ENCODE measurements at regions not wholly inside any gene's neighbourhood (a gene's known extent, or its start where the extent isn't known, plus 50 kb on each side); places are given as distances from the start of the nearest gene placed in this dataset.

DNA sequence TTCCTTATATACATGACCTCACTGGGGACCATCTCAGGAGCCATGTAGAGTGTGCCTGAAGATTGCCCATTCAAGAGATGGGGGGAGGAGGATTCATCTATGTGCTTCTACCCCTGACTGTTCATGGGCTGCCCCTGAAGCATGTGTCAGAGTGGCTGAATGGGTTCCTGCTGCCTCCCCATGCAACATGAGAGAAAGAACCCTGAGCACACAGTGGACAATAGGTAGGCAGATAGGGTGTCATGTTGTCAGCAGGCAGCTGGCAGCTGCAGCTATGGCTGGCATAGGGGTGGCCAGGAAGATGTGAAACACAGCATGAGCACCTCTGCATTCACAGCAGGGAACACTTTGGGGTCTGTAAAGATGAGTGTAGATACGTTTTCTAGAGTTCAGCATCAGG lies 208.4 kb upstream of the CNR1 start:
- TF ChIP-seq, protein P1, sequence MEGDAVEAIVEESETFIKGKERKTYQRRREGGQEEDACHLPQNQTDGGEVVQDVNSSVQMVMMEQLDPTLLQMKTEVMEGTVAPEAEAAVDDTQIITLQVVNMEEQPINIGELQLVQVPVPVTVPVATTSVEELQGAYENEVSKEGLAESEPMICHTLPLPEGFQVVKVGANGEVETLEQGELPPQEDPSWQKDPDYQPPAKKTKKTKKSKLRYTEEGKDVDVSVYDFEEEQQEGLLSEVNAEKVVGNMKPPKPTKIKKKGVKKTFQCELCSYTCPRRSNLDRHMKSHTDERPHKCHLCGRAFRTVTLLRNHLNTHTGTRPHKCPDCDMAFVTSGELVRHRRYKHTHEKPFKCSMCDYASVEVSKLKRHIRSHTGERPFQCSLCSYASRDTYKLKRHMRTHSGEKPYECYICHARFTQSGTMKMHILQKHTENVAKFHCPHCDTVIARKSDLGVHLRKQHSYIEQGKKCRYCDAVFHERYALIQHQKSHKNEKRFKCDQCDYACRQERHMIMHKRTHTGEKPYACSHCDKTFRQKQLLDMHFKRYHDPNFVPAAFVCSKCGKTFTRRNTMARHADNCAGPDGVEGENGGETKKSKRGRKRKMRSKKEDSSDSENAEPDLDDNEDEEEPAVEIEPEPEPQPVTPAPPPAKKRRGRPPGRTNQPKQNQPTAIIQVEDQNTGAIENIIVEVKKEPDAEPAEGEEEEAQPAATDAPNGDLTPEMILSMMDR (conservative IDR thresholded peaks at IDR 0.05; ENCODE audit: low read length), result no peak
- H3K4me3 ChIP-seq (ENCODE audit: low read length), result no peak overlapping the region
- DNase-seq (ENCODE audit: low read depth), result no peak

DNA sequence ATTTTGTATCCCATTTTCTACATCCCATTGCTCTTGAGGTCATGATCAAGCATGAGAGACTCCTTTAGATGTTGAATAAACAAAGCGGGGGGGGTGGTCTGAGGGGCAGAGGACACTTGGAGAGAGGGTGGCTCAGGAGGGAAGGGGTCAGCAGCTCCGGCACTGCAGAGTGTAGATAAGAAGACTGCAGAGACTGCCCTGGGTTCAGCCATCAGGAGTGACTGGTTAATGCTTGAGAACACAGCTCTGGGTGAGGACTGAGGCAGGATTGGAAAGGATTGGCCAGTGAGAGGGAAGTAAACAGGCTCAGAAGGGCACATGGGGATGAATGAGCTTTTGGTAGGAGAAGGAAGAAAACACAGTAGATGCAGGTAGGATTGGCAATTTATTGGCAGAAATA lies 205.3 kb upstream of the CNR1 start:
- TF ChIP-seq, protein P1 (conservative IDR thresholded peaks at IDR 0.05; ENCODE audit: low read length), result no peak
- DNase-seq (ENCODE audit: low read depth), result no peak
- H3K4me3 ChIP-seq (ENCODE audit: low read length), result no peak overlapping the region

DNA sequence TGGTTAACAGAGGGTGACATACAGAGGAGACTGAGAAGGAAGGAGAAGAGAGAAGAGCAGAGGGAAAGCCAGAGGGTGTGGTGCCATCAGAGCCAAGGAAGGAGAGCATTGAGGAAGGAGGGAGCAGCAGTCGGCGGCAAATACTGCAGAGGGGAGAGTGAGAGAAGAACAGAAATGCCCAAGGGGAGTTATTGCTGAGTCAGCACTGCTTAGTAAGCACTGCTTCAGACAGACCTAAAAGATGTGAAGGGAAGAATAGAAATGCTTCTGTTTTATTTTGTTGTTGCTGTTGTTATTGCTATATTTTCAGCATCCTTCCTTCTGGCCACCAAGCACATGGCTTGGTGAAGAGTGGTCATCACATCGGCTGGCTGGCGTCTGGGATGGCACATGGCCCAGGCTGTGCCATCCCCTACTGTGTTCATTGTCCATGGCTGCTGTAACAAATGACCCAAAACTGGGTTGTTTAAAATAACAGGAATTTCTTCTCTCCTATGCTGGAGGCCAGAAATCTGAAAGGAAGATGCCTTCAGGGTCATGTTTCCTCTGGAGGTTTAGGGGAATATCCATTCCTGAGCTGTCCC lies 204.1 kb upstream of the CNR1 start:
- no peak overlapping the region for H3K4me3 ChIP-seq (ENCODE audit: low read length)
- TF ChIP-seq, protein P1 (conservative IDR thresholded peaks at IDR 0.05; ENCODE audit: low read length), result no peak
- DNase-seq (ENCODE audit: low read depth), result no peak

DNA sequence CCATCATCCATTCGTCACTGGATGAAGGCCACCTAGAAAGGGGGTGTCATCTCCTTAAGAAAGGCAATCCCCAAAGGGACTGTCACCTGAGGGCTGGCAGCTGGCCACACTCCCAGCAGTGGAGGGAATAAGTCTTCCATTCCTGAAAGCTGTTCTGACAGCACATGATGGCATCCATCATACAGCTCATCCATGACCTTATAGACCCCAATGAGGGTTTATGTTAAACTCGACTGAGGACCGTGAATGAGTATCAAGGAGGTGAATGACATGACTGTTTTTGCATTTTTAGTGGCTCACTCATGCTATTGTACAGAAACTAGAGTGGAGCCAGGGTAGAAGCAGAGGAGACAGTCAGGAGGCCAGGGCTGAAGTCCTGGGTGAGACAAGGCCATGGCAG lies 203.1 kb upstream of the CNR1 start:
- TF ChIP-seq, protein P1 (conservative IDR thresholded peaks at IDR 0.05; ENCODE audit: low read length), result no peak
- no peak for DNase-seq (ENCODE audit: low read depth)
- H3K4me3 ChIP-seq (ENCODE audit: low read length), result no peak overlapping the region

DNA sequence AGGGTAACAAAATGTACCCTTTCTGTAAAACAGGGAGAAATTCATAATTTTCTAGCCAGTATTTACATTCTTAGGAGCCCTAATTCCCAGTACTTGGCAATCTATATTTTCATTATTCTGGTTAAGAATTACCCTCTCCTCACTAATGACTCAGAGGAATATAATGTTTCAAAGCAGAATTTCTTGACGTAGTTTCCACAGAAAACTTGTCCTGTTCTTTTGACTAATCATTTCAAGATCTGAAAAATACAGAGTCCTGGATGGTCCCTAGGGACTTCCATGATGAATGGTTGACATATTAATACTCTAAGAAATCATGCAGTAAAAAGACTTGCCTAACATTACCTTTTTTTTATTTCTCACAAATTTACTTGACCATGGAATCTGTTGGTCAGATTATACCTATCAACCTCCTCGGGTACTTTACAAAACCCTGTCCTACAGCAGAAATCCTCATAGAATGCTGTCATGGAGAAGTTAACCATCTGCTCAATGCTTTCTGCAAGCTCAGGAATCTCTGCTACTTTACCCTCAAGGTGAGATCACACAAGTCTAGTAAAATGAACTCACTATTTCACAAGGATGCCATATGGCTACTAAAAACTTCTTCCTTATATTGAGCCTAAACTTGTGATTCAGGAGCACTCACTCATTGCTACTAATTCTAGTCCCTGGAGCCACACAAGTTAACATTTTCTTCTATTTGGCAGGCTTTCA lies 202.1 kb upstream of the CNR1 start:
- TF ChIP-seq, protein P1 (conservative IDR thresholded peaks at IDR 0.05; ENCODE audit: low read length), result no peak
- no peak overlapping the region for H3K4me3 ChIP-seq (ENCODE audit: low read length)
- DNase-seq (ENCODE audit: low read depth), result peak; percentile 77

DNA sequence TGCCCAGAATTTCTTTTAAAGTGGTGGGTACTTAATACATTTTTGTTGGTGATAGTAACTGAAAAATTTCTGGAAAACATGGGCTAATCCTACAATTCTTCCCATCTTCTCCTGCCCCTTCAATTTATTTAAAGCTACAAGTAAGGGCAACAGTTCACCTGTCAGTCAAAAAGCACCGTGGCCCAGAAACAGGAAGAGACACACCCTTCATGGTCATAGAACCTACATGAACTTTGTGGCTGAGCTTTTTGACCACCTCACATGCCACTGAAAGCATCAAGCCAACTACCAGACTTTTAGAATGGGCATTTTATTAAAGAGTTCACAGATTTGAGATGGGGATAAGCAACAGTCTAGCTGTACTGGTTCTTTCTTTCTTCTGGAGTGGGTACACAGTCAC lies 201.1 kb upstream of the CNR1 start:
- H3K4me3 ChIP-seq (ENCODE audit: low read length), result no peak overlapping the region
- no peak for DNase-seq (ENCODE audit: low read depth)
- TF ChIP-seq, protein P1 (conservative IDR thresholded peaks at IDR 0.05; ENCODE audit: low read length), result no peak

DNA sequence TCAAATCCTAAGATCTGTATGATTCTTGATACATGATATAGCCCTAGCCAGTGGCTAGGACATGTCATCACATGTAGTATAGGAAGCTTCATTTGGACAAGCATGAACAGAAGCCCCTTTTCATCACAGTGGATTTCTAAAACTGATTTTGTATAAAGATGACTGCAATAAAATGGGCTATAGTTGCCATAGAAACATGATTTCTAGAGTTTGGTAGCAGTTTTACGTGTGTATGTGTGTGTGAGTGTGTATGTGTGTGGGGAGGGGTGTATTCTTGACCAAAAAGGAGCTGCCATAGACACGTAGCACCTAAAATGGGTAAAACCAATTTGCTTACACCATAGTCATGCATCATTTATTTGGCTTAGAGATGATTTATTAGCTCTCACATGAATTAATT lies 200.5 kb upstream of the CNR1 start:
- H3K4me3 ChIP-seq (ENCODE audit: low read length), result no peak overlapping the region
- DNase-seq (ENCODE audit: low read depth), result no peak
- TF ChIP-seq, protein P1 (conservative IDR thresholded peaks at IDR 0.05; ENCODE audit: low read length), result no peak

All from AG10803 (cell line).